Left forelimb (tissue), 1 donor: ENCODE measurements at regions not wholly inside any gene's neighbourhood (a gene's known extent, or its start where the extent isn't known, plus 50 kb on each side); places are given as distances from the start of the nearest gene placed in this dataset.
"Not testable (repeated sequence)": the region's sequence is repeated elsewhere in the genome, so short reads cannot be mapped to it uniquely, and the experiment has no call there.

Source experiments
- DNase-seq: peaks from one replicate; pipeline ENCODE4 v3.0.0-alpha.2; 2018; ENCODE audit warnings: low spot score

- no peak for DNase-seq
Measured at GRCh38 chr6:163876391-163876790, 461.9 kb downstream of the QKI start.

DNA sequence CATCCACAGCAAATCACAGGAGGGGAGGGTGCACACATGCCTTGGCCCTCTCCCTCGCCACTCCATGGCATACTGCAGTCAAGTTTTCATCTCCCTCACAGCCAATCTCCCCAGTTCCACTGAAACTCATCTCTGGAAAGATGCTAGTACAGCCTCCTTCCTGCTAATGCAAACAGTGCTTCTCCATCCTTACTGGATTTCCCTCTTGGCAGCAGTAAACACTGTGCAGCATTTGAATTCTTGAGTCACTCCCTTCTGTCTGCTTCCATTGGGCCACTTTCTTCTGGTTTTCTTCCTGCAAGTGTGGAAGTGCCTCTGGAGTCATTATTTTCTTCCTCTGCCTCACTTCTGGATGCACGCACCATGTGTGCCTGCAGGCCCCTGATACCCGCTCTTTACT lies 460.3 kb downstream of the QKI start:
- no peak for DNase-seq

GRCh38 chr6:163872335-163872734 lies 457.8 kb downstream of the QKI start:
- no peak for DNase-seq

DNA sequence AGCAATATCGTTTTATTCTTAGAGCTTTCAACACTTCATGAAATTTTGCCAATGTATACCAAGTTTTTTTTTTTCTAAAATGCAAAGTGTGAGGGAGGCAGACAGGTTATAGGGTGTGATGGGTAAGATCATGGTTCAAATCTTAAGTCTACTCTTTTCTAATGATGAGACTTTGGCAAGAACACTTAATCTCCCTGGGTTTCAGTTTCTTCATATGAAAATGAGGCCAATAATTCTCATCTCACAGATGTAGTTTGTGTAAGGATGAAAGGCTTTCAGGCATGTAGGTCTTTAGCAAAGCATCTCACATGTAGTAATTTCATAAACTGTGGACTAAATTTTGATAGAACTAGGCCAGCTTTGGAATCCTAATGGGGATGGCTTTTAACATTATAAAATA lies 457.1 kb downstream of the QKI start:
- DNase-seq: no peak

GRCh38 chr6:163867518-163868292 lies 453.2 kb downstream of the QKI start:
- no peak for DNase-seq

DNA sequence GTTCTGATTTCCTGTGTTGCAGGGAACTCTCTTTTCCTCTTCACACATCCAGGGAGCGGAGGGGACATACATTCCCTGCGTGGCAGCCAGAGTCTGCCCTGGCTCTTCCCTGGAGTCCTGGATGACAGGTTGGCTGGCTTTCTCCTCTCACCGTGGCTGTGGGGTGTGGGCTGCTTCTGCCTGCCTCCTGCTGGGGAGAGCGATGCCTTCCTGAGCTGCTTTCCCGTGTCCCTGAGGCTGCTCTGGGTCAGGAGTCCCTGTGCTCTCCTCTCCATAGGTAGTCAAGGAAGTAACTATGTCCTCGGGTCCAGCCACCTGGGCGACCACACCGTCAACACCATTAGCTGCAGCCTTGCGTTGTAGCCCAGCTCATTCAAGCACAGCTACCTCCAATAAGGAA lies 451.7 kb downstream of the QKI start:
- DNase-seq: no peak

- DNase-seq: no peak
Measured at GRCh38 chr6:163863565-163863964, 449.0 kb downstream of the QKI start.

DNA sequence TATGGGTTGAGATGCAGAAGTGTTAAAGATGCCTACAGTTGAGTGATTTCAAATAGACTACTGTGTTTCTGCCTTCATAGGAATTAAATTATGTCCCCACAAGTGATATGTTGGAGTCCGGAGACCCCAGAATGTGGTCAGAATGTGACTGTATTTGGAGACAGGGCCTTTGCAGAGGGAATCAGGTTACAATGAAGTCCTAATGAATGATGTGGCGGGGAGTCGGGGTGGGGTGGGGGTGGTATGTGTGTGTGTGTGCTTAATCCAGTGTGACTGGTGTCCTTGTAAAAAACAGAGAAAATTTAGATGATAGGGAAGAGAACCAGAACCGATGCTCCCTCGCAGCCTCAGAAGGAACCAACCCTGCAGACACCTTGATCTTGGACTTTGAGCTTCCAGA lies 448.2 kb downstream of the QKI start:
- DNase-seq: no peak

- no peak for DNase-seq
Measured at GRCh38 chr6:163861627-163862026, 447.1 kb downstream of the QKI start.

DNA sequence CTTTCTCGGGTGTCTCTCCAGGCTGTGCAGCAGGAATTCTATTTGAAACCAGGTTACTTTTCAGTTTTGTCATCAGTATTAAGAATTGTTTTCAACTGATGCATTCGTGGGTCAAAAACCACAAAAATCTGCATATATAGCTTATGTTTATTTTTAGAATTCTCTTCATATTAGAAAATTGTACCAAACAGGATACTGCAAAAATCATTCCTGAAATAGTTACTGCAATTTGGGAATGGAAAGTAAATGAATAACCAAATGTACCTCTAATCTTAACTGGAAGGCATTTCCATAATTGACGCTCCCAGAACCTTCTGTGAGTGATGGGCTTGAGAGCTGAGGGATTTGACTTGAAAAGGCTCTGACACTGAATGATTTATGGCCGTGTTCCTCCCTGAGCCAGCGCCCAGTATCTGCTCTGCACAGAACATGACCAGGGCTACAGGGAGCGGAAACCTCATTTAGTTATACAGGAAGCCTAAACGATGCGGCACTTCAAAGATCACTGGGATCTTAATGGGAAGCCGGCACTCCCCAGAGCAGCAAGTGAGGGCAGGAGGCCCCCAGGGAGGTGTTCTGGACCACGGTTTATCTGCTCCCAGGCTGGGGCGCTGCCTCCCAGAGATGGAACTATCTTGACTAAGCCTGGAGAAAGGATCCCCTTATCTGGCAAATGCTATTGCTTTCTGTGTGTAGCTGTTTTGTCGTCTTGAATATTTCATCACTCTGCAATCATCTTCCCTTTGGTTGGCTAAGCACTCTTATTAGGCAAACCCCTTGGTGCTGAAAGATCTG lies 446.0 kb downstream of the QKI start:
- no peak for DNase-seq

DNA sequence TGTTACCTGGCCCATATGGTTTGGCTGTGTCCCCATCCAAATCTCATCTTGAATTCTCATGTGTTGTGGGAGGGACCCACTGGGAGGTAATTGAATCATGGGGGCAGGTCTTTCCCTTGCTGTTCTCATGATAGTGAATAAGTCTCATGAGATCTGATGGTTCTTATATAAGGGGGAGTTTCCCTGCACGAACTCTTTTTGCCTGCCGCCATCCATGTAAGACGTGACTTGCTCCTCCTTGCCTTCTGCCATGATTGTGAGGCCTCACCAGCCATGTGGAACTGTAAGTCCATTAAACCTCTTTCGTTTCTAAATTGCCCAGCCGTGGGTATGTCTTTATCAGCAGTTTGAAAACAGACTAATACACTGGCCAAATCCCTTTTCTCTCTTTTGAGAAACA lies 444.4 kb downstream of the QKI start:
- DNase-seq: not testable (repeated sequence)

DNA sequence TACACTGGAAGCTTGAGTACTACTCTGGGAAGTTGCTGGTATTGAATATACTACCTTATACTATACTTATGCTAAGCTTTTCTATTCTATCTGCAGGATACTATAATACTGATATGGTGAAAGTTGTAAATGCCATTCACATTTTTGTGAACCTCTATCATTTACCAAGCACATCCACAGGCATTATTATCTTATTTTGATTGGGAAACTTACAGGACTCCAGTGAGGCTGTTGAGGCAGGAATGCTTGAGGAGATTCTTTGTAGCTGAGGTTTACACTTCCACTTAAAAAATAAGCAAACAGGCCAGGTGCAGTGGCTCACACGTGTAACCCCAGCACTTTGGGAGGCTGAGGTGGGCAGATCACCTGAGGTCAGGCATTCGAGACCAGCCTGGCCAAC lies 442.9 kb downstream of the QKI start:
- no peak for DNase-seq

DNA sequence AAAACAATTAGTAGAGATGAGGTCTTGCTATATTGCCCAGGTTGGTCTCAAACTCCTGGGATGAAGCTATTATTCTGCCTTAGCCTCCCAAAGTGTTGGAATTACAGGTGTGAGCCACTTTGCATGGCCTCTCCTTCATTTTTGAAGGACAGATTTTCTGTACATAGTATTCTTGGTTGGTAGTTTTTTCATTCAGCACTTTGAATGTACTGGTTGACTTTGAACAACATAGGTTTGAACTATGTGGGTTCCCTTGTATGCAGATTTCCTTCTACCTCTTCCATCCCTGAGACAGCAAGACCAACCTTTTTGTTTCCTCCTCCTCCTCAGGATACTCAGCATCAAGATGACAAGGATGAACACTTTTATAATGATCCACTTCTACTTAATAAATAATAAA lies 436.4 kb downstream of the QKI start:
- DNase-seq: no peak

GRCh38 chr6:163844761-163845160 lies 430.2 kb downstream of the QKI start:
- no peak for DNase-seq

DNA sequence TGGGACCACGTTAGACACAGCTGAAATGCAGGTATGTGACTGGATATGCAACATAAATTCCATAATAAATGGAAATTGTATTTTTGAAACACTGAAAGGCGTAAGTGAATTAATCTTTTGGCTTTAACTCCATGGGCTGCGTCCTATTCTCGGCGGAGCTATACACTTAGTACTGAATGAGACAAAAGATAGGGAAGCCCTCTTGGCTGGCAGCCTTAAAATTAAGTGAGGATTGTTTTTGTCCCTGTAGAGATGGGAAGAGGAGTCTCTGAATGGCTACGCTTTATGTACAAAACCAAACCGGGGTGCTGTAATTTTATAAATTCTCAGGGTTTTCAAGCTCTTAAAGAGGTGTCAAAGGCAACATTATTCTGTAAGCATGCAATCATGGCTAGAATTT lies 429.8 kb downstream of the QKI start:
- DNase-seq: no peak

GRCh38 chr6:163843218-163843617 lies 428.7 kb downstream of the QKI start:
- DNase-seq: no peak

DNA sequence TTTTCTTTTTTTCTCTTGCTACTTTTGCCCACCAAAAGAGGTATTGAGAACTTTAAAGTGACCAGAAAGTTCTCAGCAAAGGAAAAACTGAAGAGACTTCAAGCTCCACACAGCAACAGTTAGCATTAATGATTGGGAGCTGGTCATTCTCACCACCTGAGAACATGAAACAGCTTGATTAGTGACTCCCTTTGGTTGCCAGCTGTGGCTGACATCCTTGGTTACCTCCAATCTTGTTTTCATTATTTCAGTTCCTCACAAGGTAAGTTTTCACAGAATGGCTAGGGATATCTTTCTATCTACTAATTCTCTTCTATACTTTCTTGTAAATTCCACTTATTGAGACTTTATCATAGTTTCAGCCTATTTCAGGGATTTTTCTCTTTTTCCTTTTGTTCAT lies 427.9 kb downstream of the QKI start:
- no peak for DNase-seq

- DNase-seq: no peak
Measured at GRCh38 chr6:163841733-163842132, 427.2 kb downstream of the QKI start.

- DNase-seq: no peak
Measured at GRCh38 chr6:163841326-163841725, 426.8 kb downstream of the QKI start.

DNA sequence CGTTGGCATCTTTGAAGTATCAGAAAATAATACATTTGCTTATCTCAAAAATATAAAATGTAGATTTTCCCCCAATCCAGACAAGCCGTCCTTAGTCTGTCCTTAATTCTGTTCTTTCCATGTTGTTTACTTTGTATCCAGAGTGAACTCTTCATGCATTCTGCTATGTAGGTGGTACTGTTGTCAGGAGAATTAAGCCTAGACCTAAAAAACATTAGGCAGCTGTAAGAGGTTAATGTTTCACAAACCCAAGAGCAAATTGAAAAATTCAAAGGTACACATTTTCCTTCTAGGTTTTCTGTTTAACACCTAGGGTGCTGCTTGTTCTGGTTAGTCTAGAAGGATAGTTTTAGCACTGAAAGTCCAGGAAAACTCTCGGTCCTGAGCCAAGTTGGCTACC lies 426.4 kb downstream of the QKI start:
- no peak for DNase-seq

- DNase-seq: no peak
Measured at GRCh38 chr6:163839296-163839695, 424.8 kb downstream of the QKI start.

- no peak for DNase-seq
Measured at GRCh38 chr6:163837691-163838431, 423.3 kb downstream of the QKI start.
